SK-N-MC (cell line): ENCODE measurements at regions not wholly inside any gene's neighbourhood (a gene's known extent, or its start where the extent isn't known, plus 50 kb on each side); places are given as distances from the start of the nearest gene placed in this dataset.

ENCODE experiments used
- DNase-seq: peaks from one replicate; pipeline ENCODE4 v3.0.0-alpha.2; 2011; ENCODE audit warnings: low read depth, low spot score
- H3K27ac ChIP-seq: fragments of 200-600 bp; sonication (generic); 2 replicates; pipeline ENCODE4 v1.5.1; 2016; ENCODE audit warnings: mixed run types
- H3K36me3 ChIP-seq: fragments of 200-600 bp; sonication (generic); 2 replicates; pipeline ENCODE4 v1.6.1; 2017; ENCODE audit warnings: antibody characterized with exemption, low read length, mixed read lengths; ENCODE audit not compliant: insufficient read depth
- H3K4me3 ChIP-seq: fragments of 200-600 bp; sonication (generic); 2 replicates; pipeline ENCODE4 v1.5.1; 2016
- H3K9ac ChIP-seq: fragments of 200-600 bp; sonication (generic); 2 replicates; pipeline ENCODE4 v1.8.0; 2017; ENCODE audit warnings: mixed run types, mixed read lengths; ENCODE audit not compliant: insufficient read length
- H3K9me3 ChIP-seq: fragments of 200-600 bp; sonication (generic); 2 replicates; pipeline ENCODE4 v1.6.1; 2017; ENCODE audit warnings: low read depth, mild to moderate bottlenecking, antibody characterized with exemption, low read length, moderate library complexity, mixed read lengths
- EZH2 ChIP-seq: fragments of 200-600 bp; sonication (generic); IDR thresholded peaks from one replicate; pipeline ENCODE4 v1.6.1; 2017; ENCODE audit warnings: antibody characterized with exemption
- FOXP2 ChIP-seq: optimal IDR thresholded peaks from 2 replicates; pipeline ENCODE3; 2011; ENCODE audit warnings: mild to moderate bottlenecking, moderate library complexity; ENCODE audit not compliant: insufficient read depth; ENCODE audit errors: extremely low read length, control extremely low read depth
- POLR2AphosphoS5 ChIP-seq: IDR thresholded peaks from 2 replicates; pipeline ENCODE4 v1.6.1; 2012; ENCODE audit warnings: mild to moderate bottlenecking, low read depth, low read length, borderline replicate concordance

GRCh38 chr10:36725581-36726520 lies 399.5 kb upstream of the ANKRD30A start:
- no peak overlapping the region for H3K4me3 ChIP-seq
- no peaks in the 10 kb centered on the region for H3K36me3 ChIP-seq
- no peak overlapping the region for H3K9ac ChIP-seq
- TF ChIP-seq FOXP2 (no peak), EZH2 (no peak), POLR2AphosphoS5 (no peak)
- H3K27ac ChIP-seq = peak overlapping the region; percentile 54; the same call in 1 of the 2 replicates
- peak; percentile 70 for DNase-seq
- H3K9me3 ChIP-seq = no peaks in the 10 kb centered on the region

- TF ChIP-seq POLR2AphosphoS5 (no peak), EZH2 (no peak), FOXP2 (no peak)
Observed at GRCh38 chr10:36722777-36723176, 402.6 kb upstream of the ANKRD30A start.

GRCh38 chr10:36721871-36722270 lies 403.5 kb upstream of the ANKRD30A start:
- no peak for DNase-seq
- H3K9ac ChIP-seq = no peak overlapping the region
- H3K4me3 ChIP-seq = no peak overlapping the region
- no peak for TF ChIP-seq EZH2
- TF ChIP-seq POLR2AphosphoS5 = no peak
- no peak for TF ChIP-seq FOXP2
- H3K27ac ChIP-seq = no peak overlapping the region
- H3K36me3 ChIP-seq = no peaks in the 10 kb centered on the region
- no peaks in the 10 kb centered on the region for H3K9me3 ChIP-seq

More at GRCh38 chr10:36722777-36723176, 402.6 kb upstream of the ANKRD30A start:
- DNase-seq = no peak
- Histone ChIP-seq H3K27ac (no peak overlapping the region), H3K9me3 (no peaks in the 10 kb centered on the region), H3K9ac (no peak overlapping the region), H3K4me3 (no peak overlapping the region), H3K36me3 (no peaks in the 10 kb centered on the region)

GRCh38 chr10:36720895-36721294 lies 404.5 kb upstream of the ANKRD30A start:
- Histone ChIP-seq H3K27ac (no peak overlapping the region), H3K36me3 (no peaks in the 10 kb centered on the region), H3K4me3 (no peak overlapping the region), H3K9ac (no peak overlapping the region), H3K9me3 (no peaks in the 10 kb centered on the region)
- TF ChIP-seq EZH2 (no peak), FOXP2 (no peak), POLR2AphosphoS5 (no peak)
- DNase-seq = no peak

- no peak for DNase-seq
- Histone ChIP-seq H3K27ac (no peak overlapping the region), H3K4me3 (no peak overlapping the region), H3K9ac (no peak overlapping the region), H3K9me3 (no peaks in the 10 kb centered on the region), H3K36me3 (no peaks in the 10 kb centered on the region)
- TF ChIP-seq EZH2 = no peak
- no peak for TF ChIP-seq FOXP2
- no peak for TF ChIP-seq POLR2AphosphoS5
Observed at GRCh38 chr10:36717118-36717517, 408.3 kb upstream of the ANKRD30A start.

GRCh38 chr10:36716291-36716690 lies 409.1 kb upstream of the ANKRD30A start:
- H3K9ac ChIP-seq = no peak overlapping the region
- no peak overlapping the region for H3K4me3 ChIP-seq
- no peak overlapping the region for H3K27ac ChIP-seq
- no peak for TF ChIP-seq EZH2
- TF ChIP-seq POLR2AphosphoS5 = no peak
- no peak for TF ChIP-seq FOXP2
- no peaks in the 10 kb centered on the region for H3K9me3 ChIP-seq
- no peak for DNase-seq
- H3K36me3 ChIP-seq = no peaks in the 10 kb centered on the region

- DNase-seq = no peak
- Histone ChIP-seq H3K27ac (no peak overlapping the region), H3K9me3 (no peaks in the 10 kb centered on the region), H3K4me3 (no peak overlapping the region), H3K36me3 (no peaks in the 10 kb centered on the region), H3K9ac (no peak overlapping the region)
- TF ChIP-seq EZH2 = no peak
- TF ChIP-seq FOXP2 = no peak
Observed at GRCh38 chr10:36712695-36713094, 412.7 kb upstream of the ANKRD30A start.

GRCh38 chr10:36711361-36711760 lies 414.0 kb upstream of the ANKRD30A start:
- no peak for DNase-seq
- TF ChIP-seq EZH2 (no peak), POLR2AphosphoS5 (no peak), FOXP2 (no peak)
- Histone ChIP-seq H3K4me3 (no peak overlapping the region), H3K27ac (peak overlapping the region; percentile 74; the same call in 1 of the 2 replicates), H3K36me3 (no peaks in the 10 kb centered on the region), H3K9me3 (no peaks in the 10 kb centered on the region), H3K9ac (no peak overlapping the region)
